Skeletal muscle tissue (tissue), 3 donors: ENCODE measurements at regions not wholly inside any gene's neighbourhood (a gene's known extent, or its start where the extent isn't known, plus 50 kb on each side); places are given as distances from the start of the nearest gene placed in this dataset.
"Not testable (repeated sequence)": the region's sequence is repeated elsewhere in the genome, so short reads cannot be mapped to it uniquely, and the experiment has no call there.

Source experiments
- H3K27ac ChIP-seq: one replicate; pipeline ENCODE4 v1.7.0; 2013; ENCODE audit warnings: mild to moderate bottlenecking, low read depth, low read length, inconsistent platforms
- H3K27me3 ChIP-seq, 3 donors: one replicate each; pipeline ENCODE4 v1.7.0; 2013; ENCODE audit warnings: low read length in 3 of 3; ENCODE audit not compliant: control insufficient read depth in 3 of 3, insufficient read depth in 3 of 3
- H3K36me3 ChIP-seq, 3 donors: one replicate each; pipeline ENCODE4 v1.7.0; 2013; ENCODE audit warnings: low read length in 3 of 3; ENCODE audit not compliant: control insufficient read depth in 3 of 3, insufficient read depth in 3 of 3
- H3K4me1 ChIP-seq, 3 donors: one replicate each; pipeline ENCODE4 v1.7.0; 2013; ENCODE audit warnings: low read length in 3 of 3, mild to moderate bottlenecking in 3 of 3; ENCODE audit not compliant: control insufficient read depth in 3 of 3, insufficient read depth in 3 of 3
- H3K4me3 ChIP-seq, 3 donors: one replicate each; pipeline ENCODE4 v1.7.0; 2013; ENCODE audit warnings: low read length in 3 of 3
- H3K9ac ChIP-seq, 3 donors: one replicate each; pipeline ENCODE4 v1.7.0; 2013; ENCODE audit warnings: low read length in 3 of 3, mild to moderate bottlenecking in 3 of 3, moderate library complexity in 2 of 3, low read depth in 1 of 3
- H3K9me3 ChIP-seq, 3 donors: one replicate each; pipeline ENCODE4 v1.7.0; 2013; ENCODE audit warnings: low read length in 3 of 3; ENCODE audit not compliant: control insufficient read depth in 3 of 3
- donor health status: Osteomylitis.

DNA sequence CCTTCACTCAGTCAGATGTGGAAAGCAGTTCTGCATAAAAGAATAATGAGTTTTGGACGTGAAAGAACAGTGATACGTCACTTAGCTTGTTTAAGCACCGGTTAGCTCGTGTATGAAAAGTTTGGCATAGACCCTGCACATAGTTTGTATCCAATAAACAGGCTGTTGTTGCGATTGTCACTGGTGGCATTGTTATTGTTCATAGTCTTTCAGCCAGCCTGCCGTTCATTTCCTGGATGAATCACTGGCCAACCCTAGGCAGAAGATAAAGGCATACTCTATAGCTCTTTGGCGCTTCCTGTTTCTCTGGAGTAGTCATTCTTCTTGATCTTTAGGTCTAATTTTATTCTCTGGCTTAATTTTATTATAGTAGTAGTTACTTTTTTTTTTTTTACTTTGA, 57.8 kb upstream of the ANKRD30A start:
- Histone ChIP-seq H3K4me3 (no peak overlapping the region), H3K9me3 (peaks cover 0 to 3% (median 0%) of the 10 kb centered on the region in 3 donors), H3K27me3 (no peaks in the 10 kb centered on the region), H3K4me1 (no peaks in the 10 kb centered on the region), H3K27ac (no peak overlapping the region), H3K9ac (no peak overlapping the region), H3K36me3 (no peaks in the 10 kb centered on the region)

DNA sequence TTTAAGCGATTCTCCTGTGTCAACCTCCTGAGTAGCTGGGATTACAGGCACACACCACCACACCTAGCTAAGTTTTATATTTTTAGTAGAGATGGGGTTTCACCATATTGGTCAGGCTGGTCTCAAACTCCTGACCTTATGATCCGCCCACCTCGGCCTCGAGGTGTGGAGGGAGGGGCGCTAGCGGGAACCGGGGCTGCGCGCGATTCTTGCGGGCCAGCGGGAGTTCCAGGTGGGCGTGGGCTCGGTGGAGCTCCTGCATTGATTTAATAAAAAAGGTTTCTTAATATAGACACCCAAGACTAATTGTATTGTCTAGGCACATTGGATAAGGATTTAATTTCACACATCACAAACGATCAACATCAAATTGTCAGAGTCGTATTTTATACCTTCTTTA, 63.1 kb upstream of the ANKRD30A start:
- not testable (repeated sequence) for H3K9ac ChIP-seq

DNA sequence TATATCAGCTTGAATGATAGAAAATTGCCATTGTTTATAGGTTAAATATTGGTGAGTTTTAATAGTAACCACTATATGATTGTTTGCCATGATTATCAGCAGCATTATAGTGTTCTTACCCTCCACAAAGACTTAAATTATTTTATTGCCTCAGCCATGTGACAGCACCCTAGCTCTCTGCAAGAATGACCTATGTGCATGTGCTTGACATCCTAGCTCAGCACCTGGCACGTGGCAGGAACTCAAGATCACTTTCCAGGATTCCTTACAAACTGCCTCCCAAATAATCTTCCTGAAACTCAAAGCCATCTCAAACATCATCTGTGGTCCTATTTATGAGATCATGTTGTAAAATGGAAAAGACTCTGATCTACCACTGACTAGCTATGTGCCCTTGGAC, 68.1 kb upstream of the ANKRD30A start:
- H3K9ac ChIP-seq, result no peak overlapping the region
- no peaks in the 10 kb centered on the region for H3K4me1 ChIP-seq
- no peak overlapping the region for H3K4me3 ChIP-seq
- H3K27ac ChIP-seq, result no peak overlapping the region
- H3K27me3 ChIP-seq, result no peaks in the 10 kb centered on the region
- H3K36me3 ChIP-seq, result no peaks in the 10 kb centered on the region
- no peaks in the 10 kb centered on the region for H3K9me3 ChIP-seq

More for the DNA sequence above, 63.1 kb upstream of the ANKRD30A start:
- H3K4me1 ChIP-seq, H3K27me3 ChIP-seq, H3K36me3 ChIP-seq, H3K9me3 ChIP-seq, H3K4me3 ChIP-seq, H3K27ac ChIP-seq: not testable (repeated sequence)

GRCh38 chr10:37053476-37053875, 71.9 kb upstream of the ANKRD30A start:
- no peaks in the 10 kb centered on the region for H3K36me3 ChIP-seq
- H3K27ac ChIP-seq, result no peak overlapping the region
- H3K9me3 ChIP-seq, result no peaks in the 10 kb centered on the region
- no peak overlapping the region for H3K4me3 ChIP-seq
- no peaks in the 10 kb centered on the region for H3K4me1 ChIP-seq
- no peaks in the 10 kb centered on the region for H3K27me3 ChIP-seq
- no peak overlapping the region for H3K9ac ChIP-seq

DNA sequence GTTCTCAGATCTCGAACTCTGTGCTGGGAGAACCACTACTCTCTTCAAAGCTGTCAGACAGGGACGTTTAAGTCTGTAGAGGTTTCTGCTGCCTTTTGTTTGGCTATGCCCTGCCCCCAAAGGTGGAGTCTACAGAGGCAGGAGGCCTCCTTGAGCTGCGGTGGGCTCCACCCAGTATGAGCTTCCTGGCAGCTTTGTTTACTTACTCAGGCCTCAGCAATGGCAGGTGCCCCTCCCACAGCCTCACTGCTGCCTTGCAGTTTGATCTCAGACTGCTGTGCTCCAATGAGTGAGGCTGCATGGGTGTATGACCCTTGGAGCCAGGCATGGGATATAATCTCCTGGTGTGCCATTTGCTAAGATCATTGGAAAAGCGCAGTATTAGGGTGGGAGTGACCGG, 75.4 kb upstream of the ANKRD30A start:
- not testable (repeated sequence) for H3K9me3 ChIP-seq, H3K36me3 ChIP-seq, H3K4me3 ChIP-seq, H3K27me3 ChIP-seq, H3K9ac ChIP-seq, H3K4me1 ChIP-seq, H3K27ac ChIP-seq

DNA sequence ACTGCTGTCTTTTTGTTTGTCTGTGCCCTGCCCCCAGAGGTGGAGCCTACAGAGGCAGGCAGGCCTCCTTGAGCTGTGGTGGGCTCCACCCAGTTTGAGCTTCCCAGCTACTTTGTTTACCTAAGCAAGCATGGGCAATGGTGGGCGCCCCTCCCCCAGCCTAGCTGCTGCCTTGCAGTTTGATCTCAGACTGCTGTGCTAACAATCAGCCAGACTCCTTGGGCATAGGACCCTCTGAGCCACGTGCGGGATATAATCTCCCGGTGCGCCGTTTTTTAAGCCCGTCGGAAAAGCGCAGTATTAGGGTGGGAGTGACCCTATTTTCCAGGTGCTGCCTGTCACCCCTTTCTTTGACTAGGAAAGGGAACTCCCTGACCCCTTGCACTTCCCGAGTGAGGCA, 81.1 kb upstream of the ANKRD30A start:
- not testable (repeated sequence) for H3K27ac ChIP-seq, H3K4me1 ChIP-seq, H3K27me3 ChIP-seq

GRCh38 chr10:37035853-37036252, 89.5 kb upstream of the ANKRD30A start:
- H3K27me3 ChIP-seq, result no peaks in the 10 kb centered on the region
- H3K9me3 ChIP-seq, result no peaks in the 10 kb centered on the region
- H3K27ac ChIP-seq, result no peak overlapping the region
- no peaks in the 10 kb centered on the region for H3K36me3 ChIP-seq
- no peak overlapping the region for H3K9ac ChIP-seq
- no peak overlapping the region for H3K4me3 ChIP-seq
- no peaks in the 10 kb centered on the region for H3K4me1 ChIP-seq

More for the DNA sequence above, 81.1 kb upstream of the ANKRD30A start:
- H3K9ac ChIP-seq, H3K9me3 ChIP-seq, H3K4me3 ChIP-seq, H3K36me3 ChIP-seq: not testable (repeated sequence)

GRCh38 chr10:37015498-37015897, 109.9 kb upstream of the ANKRD30A start:
- no peak overlapping the region for H3K27ac ChIP-seq
- H3K4me3 ChIP-seq, result no peak overlapping the region
- H3K9ac ChIP-seq, result no peak overlapping the region
- no peaks in the 10 kb centered on the region for H3K9me3 ChIP-seq
- H3K4me1 ChIP-seq, result no peaks in the 10 kb centered on the region
- H3K27me3 ChIP-seq, result no peaks in the 10 kb centered on the region
- no peaks in the 10 kb centered on the region for H3K36me3 ChIP-seq

DNA sequence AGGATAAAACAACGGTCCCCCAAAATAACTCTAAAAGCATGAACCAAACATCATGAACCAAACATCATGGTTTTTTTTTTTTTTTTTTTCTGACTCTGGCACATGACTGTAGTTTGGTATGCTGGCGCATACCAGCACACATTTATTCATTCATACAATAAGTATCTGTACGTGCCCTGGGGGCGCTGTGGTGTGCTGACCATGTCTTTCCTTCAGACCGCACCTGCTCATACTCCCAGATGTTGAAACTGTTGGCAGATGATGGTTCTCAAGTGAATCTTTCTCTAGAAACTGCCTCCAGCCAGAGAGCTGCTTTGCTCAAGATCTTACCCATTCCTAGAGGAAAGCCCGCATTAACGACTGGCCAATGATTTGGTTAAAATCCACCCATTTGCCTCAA, 114.7 kb upstream of the ANKRD30A start:
- H3K36me3 ChIP-seq, result no peaks in the 10 kb centered on the region
- no peaks in the 10 kb centered on the region for H3K9me3 ChIP-seq
- H3K4me1 ChIP-seq, result no peaks in the 10 kb centered on the region
- no peak overlapping the region for H3K27ac ChIP-seq
- H3K9ac ChIP-seq, result no peak overlapping the region
- H3K4me3 ChIP-seq, result no peak overlapping the region
- no peaks in the 10 kb centered on the region for H3K27me3 ChIP-seq

DNA sequence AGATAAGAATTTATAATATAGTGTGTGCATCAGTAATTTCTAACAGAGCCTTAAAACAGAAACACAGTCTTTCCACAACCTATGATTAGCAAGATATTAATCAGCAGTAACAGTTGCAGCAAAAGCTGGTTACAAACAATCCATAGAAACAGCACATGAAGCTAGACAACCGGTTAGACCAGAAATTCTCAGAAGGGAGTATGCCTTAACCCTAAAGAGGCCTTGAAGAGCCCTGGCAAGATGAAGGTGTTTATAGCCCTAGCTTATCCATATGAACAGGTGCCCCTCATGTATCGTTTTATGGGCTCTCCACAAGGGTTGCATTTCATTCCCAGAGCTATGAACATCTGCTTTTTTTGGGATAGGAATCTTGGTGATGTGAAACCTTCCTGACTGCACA, 117.1 kb upstream of the ANKRD30A start:
- not testable (repeated sequence) for H3K27me3 ChIP-seq, H3K27ac ChIP-seq, H3K36me3 ChIP-seq, H3K9me3 ChIP-seq, H3K9ac ChIP-seq, H3K4me1 ChIP-seq, H3K4me3 ChIP-seq

DNA sequence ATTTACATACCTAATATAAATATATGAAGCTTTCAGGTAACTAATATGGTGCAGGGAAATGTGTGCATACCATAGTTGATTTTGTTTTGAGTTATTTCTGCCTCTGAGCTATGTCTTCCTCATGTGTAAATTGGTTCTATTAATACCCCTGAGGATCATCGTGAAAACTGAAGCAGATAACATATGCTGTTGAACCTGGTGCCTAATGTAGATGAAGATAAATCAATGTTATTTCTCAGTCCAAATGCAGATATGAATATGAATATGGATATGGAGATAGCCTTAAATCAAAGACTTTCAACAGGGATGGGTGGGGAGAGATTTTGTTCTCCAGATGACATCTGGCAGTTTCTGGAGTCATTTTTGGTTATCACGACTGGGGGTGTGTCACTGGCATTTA, 122.3 kb upstream of the ANKRD30A start:
- H3K36me3 ChIP-seq, result no peaks in the 10 kb centered on the region
- no peak overlapping the region for H3K9ac ChIP-seq
- no peaks in the 10 kb centered on the region for H3K27me3 ChIP-seq
- no peaks in the 10 kb centered on the region for H3K4me1 ChIP-seq
- H3K4me3 ChIP-seq, result no peak overlapping the region
- no peaks in the 10 kb centered on the region for H3K9me3 ChIP-seq
- no peak overlapping the region for H3K27ac ChIP-seq
